ENCODE measurements at regions not wholly inside any gene's neighbourhood (a gene's known extent, or its start where the extent isn't known, plus 50 kb on each side); places are given as distances from the start of the nearest gene placed in this dataset.

DNA sequence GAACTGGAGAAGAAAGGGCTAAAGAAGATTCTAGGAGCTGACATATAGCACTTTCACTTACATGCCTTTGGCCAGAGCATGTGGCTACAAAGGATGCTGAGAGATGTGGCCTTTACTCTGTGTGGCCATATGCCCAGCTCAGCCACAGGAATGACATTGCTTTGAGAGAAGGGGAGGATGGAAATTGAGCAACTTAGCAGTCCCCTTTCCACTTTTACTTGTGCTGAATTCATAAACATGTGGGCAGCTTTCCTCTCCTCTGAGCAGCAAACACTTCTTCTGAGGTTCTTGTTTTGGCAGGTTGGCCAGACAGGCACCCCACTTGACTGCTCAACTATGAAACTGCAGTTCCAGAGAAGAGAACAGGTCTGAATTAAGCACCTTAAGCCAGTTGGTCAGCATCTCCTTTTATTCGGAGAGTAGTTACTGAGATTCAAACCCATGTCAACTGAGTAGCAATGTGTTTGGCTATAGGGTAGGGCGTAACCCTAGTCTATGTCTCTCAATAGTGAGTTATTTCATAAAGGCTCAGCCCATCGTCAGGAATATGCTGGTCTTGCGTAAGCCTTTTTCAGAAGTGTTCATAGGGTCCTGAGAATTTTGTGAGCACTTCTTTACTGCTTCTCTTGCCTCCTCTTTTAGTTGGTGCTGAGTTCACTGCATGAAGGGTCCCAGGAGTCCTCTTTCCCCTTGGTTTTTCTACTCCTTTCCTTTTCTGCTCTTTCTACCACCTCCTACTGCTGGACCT is 134.5 kb downstream of the PALM2AKAP2 start:
- no peak for DNase-seq

DNA sequence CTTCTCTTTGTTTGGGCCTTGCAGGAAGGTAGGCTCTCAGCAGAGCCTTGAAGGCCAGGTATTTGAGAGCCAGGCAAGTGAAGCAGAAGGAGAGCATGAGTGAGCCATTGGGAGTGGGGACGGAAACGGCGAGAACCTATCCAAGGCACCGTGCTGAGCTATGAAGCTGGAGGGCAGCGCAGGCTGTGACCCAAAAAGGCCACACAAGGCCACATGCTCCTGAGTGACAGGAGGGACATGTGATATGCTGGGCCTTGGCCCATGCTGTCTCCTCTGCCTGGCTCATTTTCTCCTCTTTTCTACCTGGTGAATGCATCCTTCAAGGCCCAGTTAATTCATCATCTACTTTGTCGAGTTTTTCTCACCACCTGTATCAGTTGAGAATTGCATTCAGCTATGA is 136.3 kb downstream of the PALM2AKAP2 start:
- DNase-seq: no peak

DNA sequence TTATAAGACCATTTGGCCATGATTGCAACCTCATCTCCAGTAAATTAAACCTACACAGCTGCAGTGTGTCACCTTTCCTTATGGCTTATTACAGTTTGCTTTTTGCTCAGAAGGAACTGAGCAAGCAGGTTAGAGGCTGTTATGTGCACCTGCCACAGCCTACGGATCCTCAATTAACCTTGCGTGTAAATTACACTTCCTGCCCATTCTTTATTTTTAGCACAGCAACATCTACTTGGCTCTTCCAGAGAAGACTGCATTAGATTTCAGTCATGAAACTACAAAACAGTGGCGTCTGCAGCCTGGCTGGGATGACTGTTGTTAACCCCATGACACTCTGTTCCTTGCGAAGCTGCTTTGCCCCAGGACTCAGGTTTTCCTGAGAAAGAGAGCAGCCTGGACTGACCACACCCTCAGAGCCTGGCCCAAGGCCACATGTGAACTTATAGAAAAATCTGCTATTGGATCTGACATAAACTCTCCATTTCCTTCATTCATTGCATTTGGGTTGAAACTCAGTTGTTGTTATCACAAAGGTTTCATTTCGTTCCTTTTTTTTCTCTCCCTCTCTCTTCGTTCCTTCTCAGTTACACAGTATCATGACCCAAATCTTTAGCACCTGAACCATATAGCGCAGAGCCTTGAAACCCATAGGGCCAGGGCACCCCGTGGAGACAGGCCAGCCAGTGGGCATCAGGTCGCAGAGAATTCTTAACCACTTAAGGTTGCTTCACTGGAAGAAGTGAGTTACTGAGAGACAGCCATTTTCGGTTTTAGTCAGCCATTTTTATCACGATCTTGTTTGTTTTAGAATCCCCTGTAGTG is 138.6 kb downstream of the PALM2AKAP2 start:
- peak in 1 of 2 experiments; percentile 41 for DNase-seq

DNA sequence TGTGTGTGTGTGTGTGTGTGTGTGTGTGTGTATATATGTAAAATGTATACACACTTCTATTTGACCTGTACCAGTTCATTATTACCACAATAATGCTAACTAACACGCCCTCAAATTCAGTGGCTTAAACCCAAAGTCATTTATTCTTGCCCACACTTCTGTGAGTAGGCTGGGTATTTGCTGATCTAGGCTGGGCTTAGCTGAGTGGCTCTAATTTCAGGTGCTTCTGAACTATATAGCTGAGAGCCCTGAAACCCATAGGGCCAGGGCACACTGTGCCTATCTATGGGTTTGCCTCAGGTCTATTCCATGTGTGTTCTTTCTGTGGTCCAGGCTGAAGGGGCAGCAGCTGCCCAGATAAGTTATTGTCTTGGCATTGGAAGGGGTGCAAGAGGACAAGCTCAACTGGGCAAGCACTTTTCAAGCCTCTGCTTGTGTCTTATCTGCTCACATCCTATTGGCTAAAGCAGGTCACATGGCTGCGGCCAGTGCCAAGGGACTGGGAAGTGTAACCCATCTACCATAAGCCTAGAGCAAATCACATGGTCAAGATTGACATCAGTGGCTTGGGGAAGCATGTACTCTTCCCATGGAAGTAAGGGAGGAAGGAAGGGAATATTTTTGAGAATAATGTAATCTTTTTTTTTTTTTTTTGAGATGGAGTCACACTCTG is 139.9 kb downstream of the PALM2AKAP2 start:
- no peak for DNase-seq

DNA sequence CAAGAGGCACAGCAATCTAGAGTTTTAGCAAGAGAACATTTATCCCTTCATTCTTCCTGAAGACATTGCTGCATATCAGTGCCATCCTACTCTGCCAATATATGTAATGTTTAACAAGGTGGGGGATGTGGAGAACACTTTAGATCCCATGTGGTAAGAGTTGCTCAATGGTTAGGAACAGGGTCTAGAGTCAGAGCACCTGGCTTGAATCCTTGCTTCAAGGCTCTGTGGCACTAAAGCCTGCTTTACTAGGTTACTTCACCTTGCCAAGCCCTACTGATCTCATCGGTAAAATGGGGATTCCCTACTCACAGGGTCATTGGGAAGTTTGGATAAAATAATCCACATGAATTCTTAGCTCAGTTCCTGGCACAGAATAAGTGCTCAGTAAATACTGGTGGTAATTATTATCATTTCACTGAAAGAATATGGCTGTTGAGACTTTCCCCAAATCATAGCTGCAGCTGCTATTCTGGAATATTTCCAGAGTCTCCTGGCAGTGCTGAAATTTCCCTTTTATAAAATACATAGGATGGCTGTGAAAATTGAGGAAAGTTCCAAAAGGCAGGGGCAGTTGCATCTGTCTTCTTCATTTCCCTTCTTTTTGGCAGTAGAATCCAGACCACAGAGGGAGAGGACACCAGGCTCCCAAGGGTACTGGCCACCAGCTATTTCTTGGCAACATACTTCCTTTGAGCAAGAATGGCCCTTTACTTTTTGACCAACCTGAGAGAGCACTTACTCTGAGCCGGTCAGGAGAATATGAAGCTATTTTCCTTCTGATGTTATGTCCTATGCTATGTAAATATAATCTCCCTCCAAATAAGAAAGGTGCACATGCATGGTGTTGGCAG is 142.8 kb downstream of the PALM2AKAP2 start:
- DNase-seq: no peak

DNA sequence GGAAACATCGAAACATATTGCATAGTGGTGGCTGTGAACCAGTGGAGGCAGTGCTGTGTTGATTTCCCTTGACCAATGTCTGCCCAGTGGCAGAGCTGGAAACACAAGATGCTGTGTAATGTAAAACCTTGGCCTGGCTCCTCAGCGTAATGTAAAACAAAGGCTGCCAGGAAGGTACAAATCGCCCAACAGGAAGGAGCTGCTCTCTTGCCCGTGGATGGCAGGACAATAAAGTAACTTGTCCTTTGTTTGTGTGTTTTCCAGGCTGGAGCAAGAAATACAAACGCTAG is 143.4 kb downstream of the PALM2AKAP2 start:
- no peak for DNase-seq

DNA sequence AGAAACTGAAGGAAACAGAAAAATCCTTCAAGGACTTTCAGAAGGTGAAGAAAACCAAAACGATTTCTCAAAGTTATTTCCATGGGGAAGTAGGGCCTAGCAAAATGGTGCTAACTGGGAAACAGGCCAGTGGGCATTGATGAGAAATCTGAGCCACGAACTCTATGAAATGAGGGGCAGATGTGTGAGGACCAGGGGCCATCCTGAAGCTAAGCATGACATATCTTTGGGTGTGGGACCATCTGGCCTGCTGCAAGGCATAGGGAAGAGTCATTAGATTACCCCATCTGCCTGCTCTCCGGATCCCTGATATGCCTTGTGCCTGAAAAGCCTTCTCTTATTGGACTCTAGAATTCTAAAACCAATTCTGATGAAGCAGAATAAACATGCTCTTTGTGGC is 143.8 kb downstream of the PALM2AKAP2 start:
- no peak for DNase-seq

DNA sequence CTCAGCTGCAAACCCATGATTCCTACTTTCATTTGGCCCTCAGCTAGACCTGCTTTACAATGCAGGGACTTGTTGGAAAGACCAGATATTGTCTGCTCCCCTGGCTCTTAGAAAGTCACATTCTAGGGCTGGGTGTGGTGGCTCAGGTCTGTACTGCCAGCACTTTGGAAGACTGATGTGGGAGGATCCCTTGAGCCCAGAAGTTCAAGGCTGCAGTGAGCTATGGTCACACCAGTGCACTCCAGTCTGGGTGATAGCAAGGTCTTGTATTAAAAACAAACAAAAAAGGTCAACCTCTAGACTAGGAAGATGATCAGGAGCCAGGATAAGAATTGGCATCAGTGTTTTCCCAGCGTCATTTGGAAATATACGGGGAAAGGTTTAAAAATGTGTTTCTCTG is 145.8 kb downstream of the PALM2AKAP2 start:
- DNase-seq: no peak

DNA sequence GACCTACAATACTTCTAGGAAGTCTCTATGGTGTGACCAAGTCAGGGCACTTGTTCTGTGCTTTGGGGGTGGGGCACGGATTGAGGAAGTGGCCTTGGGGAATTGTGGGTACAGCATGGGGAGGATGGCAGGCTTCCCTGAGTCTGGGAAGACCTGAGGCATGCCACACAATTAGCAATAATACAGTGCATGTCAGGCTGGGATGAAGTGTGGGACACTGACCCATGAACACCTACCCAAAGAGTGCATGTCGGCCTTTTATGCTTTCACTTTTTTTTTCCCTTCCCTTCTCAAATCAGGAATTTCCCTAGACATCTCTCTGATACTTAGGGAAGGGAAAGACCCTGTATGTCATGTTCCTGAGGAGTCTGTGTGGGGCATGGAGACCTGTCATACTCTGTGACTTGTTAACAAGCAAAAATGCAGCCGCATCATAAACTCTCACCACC is 146.4 kb downstream of the PALM2AKAP2 start:
- no peak for DNase-seq

DNA sequence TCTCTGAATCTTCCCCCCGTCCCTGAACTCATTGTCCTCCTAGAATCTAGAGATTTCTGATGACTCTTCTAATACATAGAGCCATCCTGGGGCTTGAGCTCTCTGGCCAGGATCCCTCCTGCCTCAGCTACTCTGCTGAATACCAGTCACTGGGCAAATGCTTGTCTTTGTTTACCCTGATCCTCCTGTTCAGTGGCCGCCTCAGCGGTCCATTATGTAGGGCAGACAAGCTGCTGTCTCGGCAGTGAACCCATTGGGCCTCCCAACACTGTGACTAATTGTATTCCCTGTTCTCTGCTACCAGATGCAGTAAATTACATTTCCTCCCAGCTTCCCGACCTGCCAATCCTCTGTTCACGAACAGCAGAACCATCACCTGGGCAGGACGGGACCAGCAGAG is 151.6 kb downstream of the PALM2AKAP2 start:
- DNase-seq: no peak

DNA sequence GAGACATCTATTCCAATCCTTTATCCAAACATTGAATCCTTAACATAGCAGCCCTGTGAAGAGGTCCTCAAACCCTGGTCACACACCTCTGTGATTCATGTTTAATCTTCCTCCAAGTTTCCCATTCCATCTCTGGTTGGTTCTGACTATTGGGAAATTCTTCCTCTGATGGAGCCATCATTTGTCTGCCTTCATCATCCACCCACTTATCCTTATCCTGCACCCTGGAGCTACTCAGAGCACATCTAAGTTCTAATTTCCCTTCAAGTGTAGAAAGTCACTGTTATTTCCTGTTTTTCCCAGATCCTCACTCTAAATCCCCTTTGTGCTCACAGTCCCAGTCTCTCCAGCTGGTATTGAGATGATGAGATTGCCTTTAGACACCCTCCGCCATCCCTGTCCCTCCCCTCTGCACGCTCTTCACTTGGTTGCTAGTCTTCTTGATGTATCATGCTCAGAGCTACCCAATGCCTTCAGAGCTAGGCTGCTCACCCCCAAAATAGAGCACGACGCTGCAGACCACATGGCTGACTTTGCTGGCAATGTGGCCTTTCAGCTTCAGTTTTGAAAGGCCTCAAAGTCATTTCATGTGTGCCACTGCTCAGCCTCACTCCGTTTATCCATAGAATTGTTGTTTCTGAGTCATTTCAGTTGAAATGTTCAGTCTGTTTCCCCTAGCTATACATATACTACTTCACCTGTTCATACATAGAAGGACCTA is 154.3 kb downstream of the PALM2AKAP2 start:
- DNase-seq: no peak

DNA sequence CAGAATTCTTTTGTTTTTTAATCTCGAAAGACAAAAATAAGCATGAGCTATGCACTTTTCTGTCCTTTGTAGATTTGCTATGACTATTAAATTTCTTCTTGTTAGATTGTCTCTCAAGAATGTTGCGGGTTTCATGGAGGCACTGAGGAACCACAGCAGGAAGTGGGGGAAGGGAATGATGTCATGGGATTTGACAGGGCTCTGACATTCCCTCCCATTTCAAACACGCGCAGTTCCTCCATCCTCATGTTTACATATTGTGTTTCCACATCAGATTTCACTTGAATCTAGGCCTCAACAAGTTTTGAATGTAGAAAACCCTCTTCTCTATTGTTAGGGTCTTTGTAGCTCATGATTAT is 154.8 kb downstream of the PALM2AKAP2 start:
- no peak for DNase-seq

DNA sequence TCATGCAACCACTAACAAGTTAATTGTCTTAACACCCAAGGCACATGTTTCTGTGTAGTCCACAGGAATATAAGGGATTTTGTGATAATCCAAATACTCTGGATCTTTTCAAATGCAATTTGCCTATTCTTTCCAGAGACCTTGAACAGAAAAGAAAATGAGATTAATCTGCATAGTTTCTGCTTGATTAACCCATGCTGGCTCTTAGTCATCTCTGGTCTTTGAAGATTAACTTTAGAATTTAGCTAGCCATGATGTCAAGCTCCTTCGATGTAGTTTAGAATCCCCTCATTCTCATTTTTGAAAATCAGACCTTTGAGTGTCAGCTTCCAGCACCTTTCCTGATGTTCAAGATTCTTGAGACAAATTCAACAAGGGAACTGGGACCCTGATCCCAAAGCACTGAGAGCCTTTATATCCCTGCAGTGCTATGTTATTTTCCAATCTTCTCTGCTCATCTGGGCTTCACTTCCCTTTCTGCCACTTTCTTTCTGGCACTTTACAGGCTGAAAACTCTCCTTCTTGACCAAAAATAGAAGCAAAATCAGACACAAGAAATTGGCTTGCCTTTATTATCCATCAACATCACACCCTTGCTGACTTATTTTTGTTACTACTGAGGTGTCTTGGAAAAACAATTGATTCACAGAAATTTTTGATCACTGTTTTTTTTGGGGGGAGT is 155.5 kb downstream of the PALM2AKAP2 start:
- DNase-seq: no peak

DNA sequence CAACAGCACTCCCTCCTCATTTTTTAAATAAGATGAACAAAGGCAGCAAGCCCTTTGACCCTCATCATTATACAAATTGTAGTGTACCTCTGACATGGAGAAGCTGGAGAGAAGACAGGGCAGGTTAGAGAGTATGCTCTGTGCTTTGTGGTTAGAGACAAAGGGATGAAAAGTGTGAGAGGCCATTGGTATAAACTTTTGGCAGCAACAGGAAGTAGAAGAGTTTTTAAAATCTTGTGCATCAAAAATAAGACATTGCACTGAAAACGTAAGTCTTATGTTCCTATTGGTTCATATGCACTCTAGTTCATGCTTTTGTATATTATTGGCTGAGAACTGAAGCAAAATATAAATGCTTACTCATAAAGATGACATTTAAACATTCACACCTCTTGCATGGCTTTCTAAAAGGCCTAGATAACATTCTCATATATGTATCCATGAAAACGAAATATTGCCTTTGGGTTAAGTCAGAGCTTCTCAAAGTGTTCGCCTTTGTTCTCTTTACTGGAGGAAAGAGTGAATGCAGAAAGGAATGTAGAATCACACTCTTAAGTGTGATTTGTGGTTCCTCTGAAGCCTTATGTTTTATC is 158.0 kb downstream of the PALM2AKAP2 start:
- no peak for DNase-seq

DNA sequence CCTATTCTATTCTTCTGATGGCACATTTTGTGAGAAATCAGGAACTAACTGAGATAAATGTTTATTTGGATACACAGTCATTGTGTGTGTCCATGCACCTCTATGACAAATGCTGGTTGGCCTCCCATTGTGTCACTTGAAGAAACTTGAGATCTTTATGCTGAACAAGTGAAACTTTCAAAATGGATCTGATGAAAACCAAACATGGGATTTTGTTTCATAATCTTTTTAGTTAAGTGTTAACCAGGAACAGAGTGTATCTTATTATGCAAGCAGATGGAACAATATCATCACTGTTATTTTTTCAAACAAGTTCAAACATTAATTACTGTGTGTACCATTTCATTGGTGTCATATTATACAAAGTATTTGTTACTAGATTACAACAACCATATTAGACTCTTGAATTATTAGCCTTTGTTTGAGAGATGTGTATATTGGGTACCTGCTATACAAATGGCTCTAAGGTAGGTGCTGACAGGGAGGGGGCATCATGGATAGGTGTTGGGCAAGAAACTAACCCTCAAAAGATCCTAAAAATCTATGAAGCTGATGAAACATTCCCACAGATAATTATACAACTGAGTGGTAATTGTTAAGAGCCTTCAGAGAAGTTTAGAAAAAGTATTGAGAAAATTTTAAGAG is 159.8 kb downstream of the PALM2AKAP2 start:
- no peak for DNase-seq

DNA sequence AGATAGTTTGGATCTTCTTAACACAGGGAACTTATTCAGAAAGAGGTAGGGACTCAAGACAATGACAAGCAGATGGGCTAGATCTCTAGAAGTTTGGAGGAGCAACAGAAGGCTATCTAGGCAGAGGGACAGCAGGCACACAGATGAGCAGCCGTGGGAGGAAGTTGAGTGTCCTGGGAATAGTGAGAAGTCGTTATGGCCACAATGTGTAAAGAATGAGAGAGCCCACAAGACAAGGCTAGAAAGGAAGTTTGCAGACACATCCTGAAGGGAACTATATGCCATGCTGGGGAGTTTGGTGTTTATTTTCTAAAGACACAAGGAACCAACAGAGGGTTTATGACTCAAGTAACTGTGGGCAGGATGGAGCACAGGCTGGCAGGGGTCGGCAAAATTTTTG is 160.6 kb downstream of the PALM2AKAP2 start:
- DNase-seq: no peak

DNA sequence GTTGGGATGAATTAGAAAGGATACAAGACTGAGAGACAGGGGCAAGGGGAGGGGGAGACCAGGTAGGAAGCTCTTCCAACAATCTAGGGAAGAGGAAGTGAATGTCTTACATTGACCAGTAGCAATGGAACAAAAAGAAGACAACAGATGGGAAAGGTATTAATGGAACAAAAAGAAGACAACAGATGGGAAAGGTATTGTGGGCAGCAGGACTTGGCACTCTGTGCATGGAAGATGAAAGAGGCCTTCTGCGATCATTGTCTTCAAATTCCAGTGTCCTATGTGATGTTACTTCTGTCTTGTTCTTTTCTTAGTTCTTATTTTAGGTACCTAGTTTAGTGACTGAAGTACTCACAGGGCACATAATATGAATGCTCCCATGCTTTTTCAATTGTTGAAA is 161.8 kb downstream of the PALM2AKAP2 start:
- no peak for DNase-seq

DNA sequence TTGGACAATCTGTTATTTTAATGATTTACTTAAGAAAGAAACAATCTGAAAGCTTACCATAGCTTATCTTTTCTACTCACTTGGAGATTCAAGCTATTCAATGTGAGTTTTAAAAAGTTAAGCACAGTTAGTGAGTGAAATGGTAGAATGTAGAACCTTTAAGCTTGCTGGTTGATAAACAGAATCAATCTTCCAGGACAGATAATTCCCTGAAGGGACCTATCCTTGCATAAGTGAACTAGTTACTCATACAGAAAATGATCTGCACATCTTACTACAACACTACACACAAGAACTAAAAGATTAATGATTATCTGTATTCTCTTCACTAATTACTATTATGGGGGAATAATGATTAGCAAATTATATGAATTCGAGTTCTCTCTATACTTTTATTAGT is 165.6 kb downstream of the PALM2AKAP2 start:
- no peak for DNase-seq

DNA sequence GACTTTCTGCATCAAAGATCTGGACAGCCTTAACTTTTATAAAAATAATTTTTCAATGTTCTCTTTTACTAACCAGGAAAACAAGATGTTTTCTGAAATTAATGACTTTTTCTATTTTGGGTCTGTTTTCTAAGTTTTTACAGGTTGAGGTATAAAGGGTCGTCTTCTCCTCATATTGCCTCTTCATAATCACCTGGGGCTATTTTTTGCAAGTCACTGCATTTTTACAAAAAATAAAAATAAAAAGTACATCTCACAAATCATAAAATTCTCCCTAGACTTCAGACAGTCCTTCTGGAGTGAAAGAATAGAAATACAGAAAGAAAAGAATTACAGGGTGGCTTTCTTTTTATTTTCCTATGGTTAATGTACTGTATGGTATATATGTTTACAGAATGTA is 168.5 kb downstream of the PALM2AKAP2 start:
- no peak for DNase-seq

DNA sequence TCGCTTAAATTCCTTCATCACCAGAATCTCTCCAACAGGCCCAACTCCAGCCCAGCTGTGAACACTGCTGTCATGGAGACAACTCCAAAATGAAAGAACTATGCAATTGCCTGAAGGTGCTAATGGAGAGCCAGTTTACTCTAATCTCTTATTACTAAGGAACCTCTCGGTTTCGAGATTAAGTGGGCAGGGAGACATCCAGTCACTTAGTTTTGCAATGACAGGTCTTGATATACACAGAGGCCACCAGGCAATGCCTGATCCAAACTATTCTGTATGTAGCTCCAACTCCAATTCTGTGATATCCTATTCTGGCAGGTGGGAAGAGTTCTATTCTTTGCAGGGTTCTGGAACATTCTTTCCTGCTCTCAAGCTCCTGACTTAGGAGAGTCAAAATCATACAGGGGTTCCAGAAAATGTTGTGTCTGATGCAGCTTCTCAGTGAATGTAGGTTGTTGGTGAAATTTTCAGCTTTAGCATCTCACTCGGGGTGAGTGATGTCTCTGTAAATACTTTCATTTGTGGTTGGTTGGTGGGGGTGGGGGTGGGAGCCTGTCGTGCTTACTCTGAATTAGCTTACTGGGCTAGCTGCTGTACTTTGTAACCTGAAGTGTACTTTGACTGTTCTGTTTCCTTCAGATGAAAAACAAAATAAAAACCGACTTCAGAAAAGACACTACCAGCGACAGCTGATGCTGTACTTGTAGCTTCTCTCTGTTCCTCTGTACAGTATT is 170.9 kb downstream of the PALM2AKAP2 start:
- DNase-seq: no peak
